ENCODE measurements at regions not wholly inside any gene's neighbourhood (a gene's known extent, or its start where the extent isn't known, plus 50 kb on each side); places are given as distances from the start of the nearest gene placed in this dataset.

DNA sequence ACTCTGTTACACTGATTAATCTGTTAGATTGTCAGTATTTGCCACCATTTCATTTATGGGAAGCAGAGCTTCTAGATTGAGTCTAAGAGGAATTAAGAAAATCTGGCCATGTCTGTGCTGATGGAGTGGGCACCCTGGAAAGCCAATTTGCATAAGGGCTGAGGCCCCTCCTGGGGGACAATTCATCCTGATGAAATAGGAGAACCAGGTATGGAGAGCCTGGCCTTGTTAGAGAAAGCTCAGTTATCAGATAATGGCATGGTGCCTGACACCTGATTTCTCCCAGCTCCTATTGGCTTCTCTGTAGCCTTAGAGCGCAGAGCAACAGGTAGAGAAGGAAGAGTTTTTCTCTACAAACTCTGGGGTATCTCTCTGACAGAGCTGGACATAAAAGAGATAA, 114.2 kb downstream of the EBLN2 start:
- Histone ChIP-seq H3K4me3 (ENCODE audit: insufficient read depth, low read depth, low read length) (no peak overlapping the region), H3K27ac (ENCODE audit: low read depth, low read length) (no peak overlapping the region), H3K9ac (ENCODE audit: low read length) (no peak overlapping the region), H3K4me1 (ENCODE audit: insufficient read depth, low read length) (no peaks in the 10 kb centered on the region), H3K27me3 (ENCODE audit: insufficient read depth, low read length) (no peaks in the 10 kb centered on the region), H3K36me3 (ENCODE audit: insufficient read depth, low read length) (no peaks in the 10 kb centered on the region), H3K9me3 (ENCODE audit: insufficient read depth, low read depth, low read length) (no peaks in the 10 kb centered on the region), H3K4me2 (ENCODE audit: low read length) (no peak overlapping the region), H2AFZ (ENCODE audit: low read depth, low read length) (no peak overlapping the region), H4K20me1 (ENCODE audit: insufficient read depth, low read length) (no peaks in the 10 kb centered on the region), H3K79me2 (ENCODE audit: insufficient read depth, low read length) (no peaks in the 10 kb centered on the region)
- H3K9me3 Mint-ChIP-seq (ENCODE audit: unreplicated experiment): peaks cover 2% of the 10 kb centered on the region
- no peaks in the 10 kb centered on the region for H3K4me1 Mint-ChIP-seq (ENCODE audit: low read depth, unreplicated experiment)
- H3K27ac Mint-ChIP-seq (ENCODE audit: unreplicated experiment): no peak overlapping the region
- DNase-seq (ENCODE audit: low read depth): no peak
- H3K4me3 Mint-ChIP-seq (ENCODE audit: unreplicated experiment): no peak overlapping the region
- no peaks in the 10 kb centered on the region for H3K27me3 Mint-ChIP-seq (ENCODE audit: low read depth, unreplicated experiment)
- TF ChIP-seq CTCF (IDR thresholded peaks at IDR 0.05; ENCODE audit: insufficient read depth, low read depth, low read length): no peak
- no peak for TF ChIP-seq EZH2 (IDR thresholded peaks at IDR 0.05; ENCODE audit: insufficient read depth, low read length)
- no peaks in the 10 kb centered on the region for H3K36me3 Mint-ChIP-seq (ENCODE audit: low read depth, unreplicated experiment)
- FAIRE-seq: no peak

DNA sequence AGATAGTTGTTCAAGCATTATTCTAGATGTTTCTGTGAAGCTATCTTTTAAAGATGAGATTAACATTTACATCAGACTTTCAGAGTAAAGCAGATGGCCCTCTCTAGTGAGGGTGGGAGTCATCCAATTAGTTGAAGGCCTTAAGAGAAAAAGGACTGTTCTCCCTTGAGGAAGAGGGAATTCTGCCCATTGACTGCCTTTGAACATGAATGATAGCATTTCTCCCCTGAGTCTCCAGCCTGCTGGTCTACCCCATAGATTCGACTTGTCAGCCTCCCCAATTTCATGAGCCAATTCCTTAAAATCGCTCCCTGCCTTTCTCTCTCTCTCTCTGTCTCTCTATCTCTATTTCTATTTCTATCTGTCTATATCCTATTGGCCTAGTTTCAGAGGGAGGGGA, 115.5 kb downstream of the EBLN2 start:
- FAIRE-seq (no peak), DNase-seq (ENCODE audit: low read depth) (no peak)
- Mint-ChIP-seq H3K9me3 (ENCODE audit: unreplicated experiment) (peaks cover 2% of the 10 kb centered on the region), H3K27ac (ENCODE audit: unreplicated experiment) (no peak overlapping the region), H3K4me1 (ENCODE audit: low read depth, unreplicated experiment) (no peaks in the 10 kb centered on the region), H3K27me3 (ENCODE audit: low read depth, unreplicated experiment) (no peaks in the 10 kb centered on the region), H3K36me3 (ENCODE audit: low read depth, unreplicated experiment) (no peaks in the 10 kb centered on the region), H3K4me3 (ENCODE audit: unreplicated experiment) (no peak overlapping the region)
- no peaks in the 10 kb centered on the region for H3K36me3 ChIP-seq (ENCODE audit: insufficient read depth, low read length)
- H3K27me3 ChIP-seq (ENCODE audit: insufficient read depth, low read length): no peaks in the 10 kb centered on the region
- TF ChIP-seq EZH2 (IDR thresholded peaks at IDR 0.05; ENCODE audit: insufficient read depth, low read length): no peak
- TF ChIP-seq CTCF (IDR thresholded peaks at IDR 0.05; ENCODE audit: insufficient read depth, low read depth, low read length): no peak
- no peaks in the 10 kb centered on the region for H3K9me3 ChIP-seq (ENCODE audit: insufficient read depth, low read depth, low read length)
- H3K4me1 ChIP-seq (ENCODE audit: insufficient read depth, low read length): no peaks in the 10 kb centered on the region
- no peak overlapping the region for H2AFZ ChIP-seq (ENCODE audit: low read depth, low read length)
- H3K4me2 ChIP-seq (ENCODE audit: low read length): no peak overlapping the region
- no peak overlapping the region for H3K27ac ChIP-seq (ENCODE audit: low read depth, low read length)
- H3K4me3 ChIP-seq (ENCODE audit: insufficient read depth, low read depth, low read length): no peak overlapping the region
- H3K9ac ChIP-seq (ENCODE audit: low read length): no peak overlapping the region
- no peaks in the 10 kb centered on the region for H4K20me1 ChIP-seq (ENCODE audit: insufficient read depth, low read length)
- no peaks in the 10 kb centered on the region for H3K79me2 ChIP-seq (ENCODE audit: insufficient read depth, low read length)

DNA sequence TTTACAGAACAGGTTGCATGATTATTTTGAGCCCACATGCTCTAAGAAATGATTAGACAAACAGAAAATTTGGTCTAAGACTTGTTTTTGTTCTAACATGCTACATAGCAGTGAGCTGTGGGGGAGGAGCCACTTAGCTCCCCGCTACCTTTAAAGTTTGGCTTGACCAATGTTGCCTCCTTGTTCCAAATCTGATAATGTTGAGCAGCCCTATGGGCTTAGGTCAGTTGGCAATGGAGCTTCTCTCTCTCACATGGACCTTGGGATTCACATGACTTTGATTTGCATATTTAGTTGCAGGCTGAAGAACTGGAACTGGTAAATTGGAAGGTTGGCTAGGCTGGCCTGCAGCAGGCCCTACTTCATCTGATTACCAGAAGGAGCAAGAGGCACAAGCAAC, 116.4 kb downstream of the EBLN2 start:
- H3K36me3 ChIP-seq (ENCODE audit: insufficient read depth, low read length): no peaks in the 10 kb centered on the region
- TF ChIP-seq EZH2 (IDR thresholded peaks at IDR 0.05; ENCODE audit: insufficient read depth, low read length) (no peak), CTCF (IDR thresholded peaks at IDR 0.05; ENCODE audit: insufficient read depth, low read depth, low read length) (no peak)
- no peak overlapping the region for H2AFZ ChIP-seq (ENCODE audit: low read depth, low read length)
- H4K20me1 ChIP-seq (ENCODE audit: insufficient read depth, low read length): no peaks in the 10 kb centered on the region
- Mint-ChIP-seq H3K4me3 (ENCODE audit: unreplicated experiment) (no peak overlapping the region), H3K9me3 (ENCODE audit: unreplicated experiment) (peaks cover 2% of the 10 kb centered on the region), H3K27ac (ENCODE audit: unreplicated experiment) (no peak overlapping the region), H3K36me3 (ENCODE audit: low read depth, unreplicated experiment) (no peaks in the 10 kb centered on the region), H3K4me1 (ENCODE audit: low read depth, unreplicated experiment) (no peaks in the 10 kb centered on the region), H3K27me3 (ENCODE audit: low read depth, unreplicated experiment) (no peaks in the 10 kb centered on the region)
- DNase-seq (ENCODE audit: low read depth): no peak
- no peaks in the 10 kb centered on the region for H3K9me3 ChIP-seq (ENCODE audit: insufficient read depth, low read depth, low read length)
- H3K4me2 ChIP-seq (ENCODE audit: low read length): no peak overlapping the region
- H3K4me3 ChIP-seq (ENCODE audit: insufficient read depth, low read depth, low read length): no peak overlapping the region
- no peak overlapping the region for H3K27ac ChIP-seq (ENCODE audit: low read depth, low read length)
- no peak for FAIRE-seq
- no peaks in the 10 kb centered on the region for H3K27me3 ChIP-seq (ENCODE audit: insufficient read depth, low read length)
- H3K79me2 ChIP-seq (ENCODE audit: insufficient read depth, low read length): no peaks in the 10 kb centered on the region
- no peaks in the 10 kb centered on the region for H3K4me1 ChIP-seq (ENCODE audit: insufficient read depth, low read length)
- no peak overlapping the region for H3K9ac ChIP-seq (ENCODE audit: low read length)
